ENCODE measurements at regions not wholly inside any gene's neighbourhood (a gene's known extent, or its start where the extent isn't known, plus 50 kb on each side); places are given as distances from the start of the nearest gene placed in this dataset.

- TF ChIP-seq NFE2L2 (IDR thresholded peaks at IDR 0.05; ENCODE audit: low read depth, low read length) (no peak), BHLHE40 (IDR thresholded peaks at IDR 0.05; ENCODE audit: low read depth, low read length) (no peak), MAFK (IDR thresholded peaks at IDR 0.05; ENCODE audit: low read depth, low read length) (no peak), POLR2A (IDR thresholded peaks at IDR 0.05; ENCODE audit: low read depth, low read length) (no peak), CEBPB (IDR thresholded peaks at IDR 0.05; ENCODE audit: low read depth, low read length) (no peak), MXI1 (IDR thresholded peaks at IDR 0.05; ENCODE audit: borderline replicate concordance, low read depth, low read length) (no peak), SMC3 (IDR thresholded peaks at IDR 0.05; ENCODE audit: low read depth, low read length) (no peak), RCOR1 (IDR thresholded peaks at IDR 0.05; ENCODE audit: insufficient replicate concordance, low read length) (no peak), MAZ (IDR thresholded peaks at IDR 0.05; ENCODE audit: borderline replicate concordance, low read depth, low read length) (no peak), RFX5 (IDR thresholded peaks at IDR 0.05; ENCODE audit: low read depth, low read length) (no peak), RAD21 (IDR thresholded peaks at IDR 0.05; ENCODE audit: low read length) (no peak), FOS (IDR thresholded peaks at IDR 0.05; ENCODE audit: low read depth, low read length) (no peak)
- TF ChIP-seq, protein P1, sequence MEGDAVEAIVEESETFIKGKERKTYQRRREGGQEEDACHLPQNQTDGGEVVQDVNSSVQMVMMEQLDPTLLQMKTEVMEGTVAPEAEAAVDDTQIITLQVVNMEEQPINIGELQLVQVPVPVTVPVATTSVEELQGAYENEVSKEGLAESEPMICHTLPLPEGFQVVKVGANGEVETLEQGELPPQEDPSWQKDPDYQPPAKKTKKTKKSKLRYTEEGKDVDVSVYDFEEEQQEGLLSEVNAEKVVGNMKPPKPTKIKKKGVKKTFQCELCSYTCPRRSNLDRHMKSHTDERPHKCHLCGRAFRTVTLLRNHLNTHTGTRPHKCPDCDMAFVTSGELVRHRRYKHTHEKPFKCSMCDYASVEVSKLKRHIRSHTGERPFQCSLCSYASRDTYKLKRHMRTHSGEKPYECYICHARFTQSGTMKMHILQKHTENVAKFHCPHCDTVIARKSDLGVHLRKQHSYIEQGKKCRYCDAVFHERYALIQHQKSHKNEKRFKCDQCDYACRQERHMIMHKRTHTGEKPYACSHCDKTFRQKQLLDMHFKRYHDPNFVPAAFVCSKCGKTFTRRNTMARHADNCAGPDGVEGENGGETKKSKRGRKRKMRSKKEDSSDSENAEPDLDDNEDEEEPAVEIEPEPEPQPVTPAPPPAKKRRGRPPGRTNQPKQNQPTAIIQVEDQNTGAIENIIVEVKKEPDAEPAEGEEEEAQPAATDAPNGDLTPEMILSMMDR (conservative IDR thresholded peaks at IDR 0.05; ENCODE audit: low read depth, low read length), result no peak
- TF ChIP-seq, protein P2, sequence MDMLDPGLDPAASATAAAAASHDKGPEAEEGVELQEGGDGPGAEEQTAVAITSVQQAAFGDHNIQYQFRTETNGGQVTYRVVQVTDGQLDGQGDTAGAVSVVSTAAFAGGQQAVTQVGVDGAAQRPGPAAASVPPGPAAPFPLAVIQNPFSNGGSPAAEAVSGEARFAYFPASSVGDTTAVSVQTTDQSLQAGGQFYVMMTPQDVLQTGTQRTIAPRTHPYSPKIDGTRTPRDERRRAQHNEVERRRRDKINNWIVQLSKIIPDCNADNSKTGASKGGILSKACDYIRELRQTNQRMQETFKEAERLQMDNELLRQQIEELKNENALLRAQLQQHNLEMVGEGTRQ (IDR thresholded peaks at IDR 0.05; ENCODE audit: low read depth, low read length), result no peak
Observed at GRCh38 chr10:84844461-84844860, 516.1 kb downstream of the CCSER2 start.
